Osteocyte (in vitro differentiated cells): ENCODE measurements at regions not wholly inside any gene's neighbourhood (a gene's known extent, or its start where the extent isn't known, plus 50 kb on each side); places are given as distances from the start of the nearest gene placed in this dataset.

Experiments used
- DNase-seq: peaks from one replicate; pipeline ENCODE4 v3.0.0; 2021; ENCODE audit warnings: mixed read lengths; ENCODE audit not compliant: unreplicated experiment; ENCODE audit errors: extremely low spot score
- H3K27ac Mint-ChIP-seq: one replicate; pipeline ENCODE4 v1.8.0; 2021; ENCODE audit warnings: mild to moderate bottlenecking, mixed read lengths; ENCODE audit not compliant: unreplicated experiment
- H3K27me3 Mint-ChIP-seq: one replicate; pipeline ENCODE4 v1.8.0; 2021; ENCODE audit warnings: mixed read lengths; ENCODE audit not compliant: unreplicated experiment
- H3K36me3 Mint-ChIP-seq: one replicate; pipeline ENCODE4 v1.8.0; 2021; ENCODE audit warnings: mixed read lengths; ENCODE audit not compliant: unreplicated experiment
- H3K4me1 Mint-ChIP-seq: one replicate; pipeline ENCODE4 v1.8.0; 2021; ENCODE audit warnings: mixed read lengths; ENCODE audit not compliant: unreplicated experiment
- H3K4me3 Mint-ChIP-seq: one replicate; pipeline ENCODE4 v1.8.0; 2021; ENCODE audit warnings: mild to moderate bottlenecking, moderate library complexity, mixed read lengths; ENCODE audit not compliant: unreplicated experiment
- H3K9me3 Mint-ChIP-seq: one replicate; pipeline ENCODE4 v1.8.0; 2021; ENCODE audit warnings: mixed read lengths; ENCODE audit not compliant: unreplicated experiment
- CTCF ChIP-seq: fragments of 200-600 bp; sonication (generic); IDR thresholded peaks from 2 replicates; pipeline ENCODE4 v1.5.0; 2021; ENCODE audit warnings: antibody characterized with exemption, mild to moderate bottlenecking, moderate library complexity

GRCh38 chr12:87137220-87137619 is 881.0 kb upstream of the MGAT4C start:
- Mint-ChIP-seq H3K27me3 (no peaks in the 10 kb centered on the region), H3K36me3 (no peaks in the 10 kb centered on the region), H3K27ac (no peak overlapping the region), H3K4me3 (no peak overlapping the region), H3K9me3 (no peaks in the 10 kb centered on the region), H3K4me1 (peaks cover 11% of the 10 kb centered on the region)
- TF ChIP-seq CTCF: no peak
- no peak for DNase-seq

GRCh38 chr12:87136330-87136976 is 880.3 kb upstream of the MGAT4C start:
- no peaks in the 10 kb centered on the region for H3K27me3 Mint-ChIP-seq
- peak overlapping the region; percentile 42 for H3K27ac Mint-ChIP-seq
- no peaks in the 10 kb centered on the region for H3K36me3 Mint-ChIP-seq
- no peak for DNase-seq
- H3K9me3 Mint-ChIP-seq: no peaks in the 10 kb centered on the region
- TF ChIP-seq CTCF: no peak
- H3K4me3 Mint-ChIP-seq: peak overlapping the region; percentile 38
- H3K4me1 Mint-ChIP-seq: peaks cover 11% of the 10 kb centered on the region

GRCh38 chr12:87127272-87127671 is 871.1 kb upstream of the MGAT4C start:
- TF ChIP-seq CTCF: no peak
- no peak overlapping the region for H3K4me3 Mint-ChIP-seq
- H3K27me3 Mint-ChIP-seq: peaks cover 3% of the 10 kb centered on the region
- no peak overlapping the region for H3K27ac Mint-ChIP-seq
- no peak for DNase-seq
- no peaks in the 10 kb centered on the region for H3K9me3 Mint-ChIP-seq
- H3K4me1 Mint-ChIP-seq: no peaks in the 10 kb centered on the region
- H3K36me3 Mint-ChIP-seq: no peaks in the 10 kb centered on the region

- no peaks in the 10 kb centered on the region for H3K4me1 Mint-ChIP-seq
- no peak for TF ChIP-seq CTCF
- H3K36me3 Mint-ChIP-seq: no peaks in the 10 kb centered on the region
- no peaks in the 10 kb centered on the region for H3K9me3 Mint-ChIP-seq
- H3K27ac Mint-ChIP-seq: no peak overlapping the region
- H3K4me3 Mint-ChIP-seq: no peak overlapping the region
- no peak for DNase-seq
- peaks cover 6% of the 10 kb centered on the region for H3K27me3 Mint-ChIP-seq
These were observed 865.7 kb upstream of the MGAT4C start for GRCh38 chr12:87121896-87122295.

- no peaks in the 10 kb centered on the region for H3K4me1 Mint-ChIP-seq
- H3K4me3 Mint-ChIP-seq: no peak overlapping the region
- no peak for DNase-seq
- H3K27ac Mint-ChIP-seq: no peak overlapping the region
- no peaks in the 10 kb centered on the region for H3K9me3 Mint-ChIP-seq
- TF ChIP-seq CTCF: no peak
- H3K27me3 Mint-ChIP-seq: peaks cover 6% of the 10 kb centered on the region
- no peaks in the 10 kb centered on the region for H3K36me3 Mint-ChIP-seq
These were observed 864.2 kb upstream of the MGAT4C start for GRCh38 chr12:87120440-87120839.
